Hindlimb muscle (tissue), 1 donor: ENCODE measurements at regions not wholly inside any gene's neighbourhood (a gene's known extent, or its start where the extent isn't known, plus 50 kb on each side); places are given as distances from the start of the nearest gene placed in this dataset.
"Not testable (repeated sequence)": the region's sequence is repeated elsewhere in the genome, so short reads cannot be mapped to it uniquely, and the experiment has no call there.

Experiments
- DNase-seq: peaks from one replicate; pipeline ENCODE4 v3.0.0-alpha.2; 2013

DNA sequence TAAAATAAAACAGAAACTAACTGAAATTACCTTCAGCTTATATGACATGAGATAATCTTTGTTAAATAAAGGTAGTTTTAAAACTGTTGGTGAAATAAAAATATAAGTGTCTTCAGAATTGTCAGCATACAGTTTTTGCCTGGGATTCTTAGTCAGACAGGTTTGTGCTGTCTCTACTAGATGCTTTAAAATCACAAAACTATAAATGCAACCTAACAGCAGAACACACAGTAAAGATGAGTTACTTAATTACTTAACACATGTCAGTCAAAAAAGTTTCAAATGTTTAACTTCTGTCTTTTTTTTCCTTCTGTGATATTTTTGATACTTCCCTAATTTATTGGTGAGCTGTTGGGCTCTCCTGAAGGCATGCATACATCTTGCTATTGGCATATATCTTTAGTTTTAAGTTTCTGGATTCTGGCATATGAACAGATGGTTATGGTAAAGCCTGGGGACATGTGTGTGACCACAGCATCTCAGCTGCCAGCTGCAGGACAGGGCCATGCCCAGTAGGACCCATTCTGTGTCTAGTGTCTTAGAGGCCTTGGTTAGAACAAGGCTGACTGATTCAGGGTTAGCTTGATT is 231.1 kb upstream of the NUDT12 start:
- DNase-seq = no peak

DNA sequence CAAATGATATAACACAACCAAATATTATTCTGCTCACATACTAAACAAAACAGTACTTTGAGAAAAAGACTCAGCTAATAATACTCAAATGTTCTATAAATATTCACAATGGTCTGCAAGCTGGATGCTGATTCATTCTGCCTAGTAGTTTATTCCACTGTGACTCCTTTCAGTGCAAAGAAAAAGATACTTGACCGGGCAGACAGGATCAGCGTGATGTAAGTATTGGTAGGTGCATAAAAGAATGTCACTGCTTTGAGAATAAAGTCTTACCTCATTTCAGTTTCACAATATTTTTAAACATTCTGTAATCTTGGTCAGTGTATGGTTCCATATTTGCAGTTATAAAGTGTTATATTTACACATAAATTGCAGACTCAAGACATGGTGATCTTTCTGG is 223.0 kb upstream of the NUDT12 start:
- DNase-seq = no peak

DNA sequence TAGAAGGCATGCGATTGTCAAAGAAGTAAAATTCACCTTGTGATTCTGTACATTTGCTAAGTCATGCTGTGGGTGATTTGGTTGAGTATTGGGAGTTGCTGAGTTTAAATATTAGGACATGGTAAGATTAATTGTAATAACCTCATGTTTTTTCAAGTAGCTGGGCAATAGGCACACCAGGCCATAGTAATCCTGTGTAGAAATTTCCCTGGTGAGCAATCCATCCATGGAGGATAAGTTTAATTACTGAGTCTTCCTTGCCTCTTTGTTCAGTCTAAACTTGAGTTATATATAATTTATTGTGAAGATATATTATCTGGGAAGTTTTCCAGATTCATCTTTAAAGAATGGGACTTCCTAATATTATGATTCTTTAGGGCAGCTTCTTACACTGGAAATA is 221.1 kb upstream of the NUDT12 start:
- no peak for DNase-seq

GRCh38 chr5:103780794-103781193 is 218.2 kb upstream of the NUDT12 start:
- no peak for DNase-seq

DNA sequence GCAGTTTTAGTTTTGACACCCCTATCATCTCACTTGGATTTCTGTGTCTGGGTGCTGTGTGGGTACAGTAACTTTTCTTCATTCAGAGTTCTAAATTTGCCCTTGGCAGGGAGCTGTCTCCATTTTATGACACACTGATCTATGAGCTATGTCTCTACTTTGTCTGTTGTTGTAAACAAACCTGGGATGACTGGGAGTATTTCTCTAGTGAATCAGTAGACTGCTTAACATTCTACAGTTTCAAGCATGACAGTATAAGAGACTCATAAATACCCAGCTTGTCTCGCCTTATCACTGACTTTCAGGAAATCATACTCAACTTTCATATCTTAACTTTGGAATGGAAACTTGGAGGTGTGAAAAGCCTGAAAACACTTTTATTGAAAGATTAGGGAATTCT is 212.1 kb upstream of the NUDT12 start:
- DNase-seq = no peak

- no peak for DNase-seq
Measured at GRCh38 chr5:103772248-103772647, 209.7 kb upstream of the NUDT12 start.

DNA sequence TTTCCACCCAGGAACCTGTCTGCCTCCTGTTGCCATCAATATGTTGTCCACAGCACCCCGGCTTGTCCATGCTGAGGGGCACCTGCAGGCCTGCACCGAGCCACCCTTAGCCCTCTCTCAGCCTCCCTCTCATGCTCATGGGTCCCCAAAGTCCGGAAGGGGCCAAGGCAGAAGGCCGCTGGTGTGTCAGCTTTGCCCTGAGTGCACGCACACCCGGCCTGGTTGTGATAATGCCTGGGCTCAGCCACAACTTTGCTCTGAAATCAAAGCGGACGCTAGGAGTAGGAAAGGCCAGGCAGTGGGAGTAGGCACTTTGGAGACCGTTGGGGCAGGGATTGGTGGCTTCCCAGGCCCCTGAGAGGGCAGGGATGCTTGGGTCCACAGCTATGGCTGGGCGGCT is 201.8 kb upstream of the NUDT12 start:
- no peak for DNase-seq

DNA sequence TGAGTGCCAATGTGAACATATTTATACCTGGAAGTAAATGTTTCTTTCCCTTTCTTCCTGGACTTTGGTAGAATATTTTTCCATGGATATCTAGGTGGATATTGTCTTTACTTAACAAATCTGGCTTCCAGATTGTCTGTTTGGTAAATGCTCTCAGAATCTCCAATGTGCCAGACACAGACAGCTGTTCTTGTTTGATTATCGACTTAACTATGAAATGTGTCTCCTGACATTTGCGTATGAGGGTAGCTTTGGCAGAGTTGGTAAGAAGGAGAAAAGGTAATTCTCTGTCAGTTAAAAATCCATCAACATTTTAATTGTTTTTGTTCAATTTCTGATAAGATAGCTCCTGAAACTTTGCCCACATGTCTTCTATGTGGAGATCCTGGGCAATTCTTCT is 196.4 kb upstream of the NUDT12 start:
- DNase-seq = no peak

DNA sequence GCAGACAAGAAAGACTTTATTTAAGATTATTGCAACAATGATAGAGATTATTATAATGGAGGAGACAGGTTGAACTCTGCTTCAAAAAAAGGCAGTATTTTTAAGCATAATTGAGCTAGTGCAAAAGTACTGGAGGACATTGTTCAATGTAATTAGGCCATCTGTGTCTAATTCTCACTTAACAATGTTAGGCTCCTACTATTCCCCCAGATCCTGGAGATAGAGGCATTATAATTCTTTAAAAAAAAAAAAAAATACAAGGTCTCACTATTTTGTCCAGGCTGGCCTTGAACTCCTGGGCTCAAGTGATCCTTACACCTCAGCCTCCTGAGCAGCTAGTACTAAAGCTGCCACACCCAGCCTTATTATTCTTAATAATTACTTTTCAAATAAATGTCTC is 193.4 kb upstream of the NUDT12 start:
- no peak for DNase-seq

DNA sequence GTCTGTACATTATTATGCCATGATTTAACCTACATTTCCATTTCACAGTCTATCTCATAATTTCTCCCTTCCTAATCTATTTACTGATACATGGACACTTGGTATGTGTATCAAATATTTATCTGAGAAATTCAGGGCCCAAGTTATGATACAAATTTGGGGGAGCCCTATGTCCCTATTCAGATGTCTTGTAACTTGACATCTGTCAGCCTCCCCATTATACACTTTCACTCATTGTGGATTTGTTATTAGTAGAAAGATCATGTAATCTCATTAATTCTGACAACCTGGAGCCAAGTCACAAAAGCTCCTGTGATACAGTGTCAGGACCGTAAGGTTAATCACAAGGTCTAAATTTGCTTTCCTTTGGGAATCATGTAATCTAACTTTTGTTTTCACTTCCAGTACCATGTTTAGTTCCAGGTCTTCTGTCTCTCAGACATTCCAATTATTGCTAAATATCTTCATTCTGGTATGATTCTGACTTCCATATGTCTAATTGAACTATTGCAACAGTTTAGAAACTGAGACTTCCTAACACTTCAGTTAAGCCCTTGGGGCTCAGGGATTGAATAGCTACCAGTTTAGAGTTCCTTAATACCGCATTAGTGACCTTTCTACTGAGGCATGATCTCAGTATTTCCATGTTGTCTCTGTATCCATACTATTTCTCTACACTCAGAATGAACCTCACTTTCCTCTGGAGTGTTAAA is 182.9 kb upstream of the NUDT12 start:
- no peak for DNase-seq

DNA sequence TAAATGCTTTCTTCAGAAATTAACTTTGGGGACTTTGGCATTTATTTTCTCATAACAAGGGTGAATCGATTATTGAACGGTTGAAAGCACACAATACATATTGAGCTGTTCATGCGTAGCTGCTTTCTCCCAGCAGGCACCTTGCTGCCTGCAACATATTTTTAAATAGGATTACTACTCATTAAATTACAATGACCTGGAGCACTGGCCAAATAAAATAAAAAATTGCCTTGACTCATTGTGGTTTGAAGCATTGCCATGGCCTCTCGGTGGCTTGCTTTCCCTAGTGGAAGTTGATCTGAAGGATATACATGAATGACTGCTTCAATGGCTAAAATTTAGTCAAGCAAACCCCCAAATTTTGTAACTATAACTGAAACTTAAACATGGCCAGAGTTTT is 181.6 kb upstream of the NUDT12 start:
- DNase-seq = no peak

- no peak for DNase-seq
Measured at GRCh38 chr5:103743421-103743820, 180.8 kb upstream of the NUDT12 start.

GRCh38 chr5:103741984-103742383 is 179.4 kb upstream of the NUDT12 start:
- no peak for DNase-seq

DNA sequence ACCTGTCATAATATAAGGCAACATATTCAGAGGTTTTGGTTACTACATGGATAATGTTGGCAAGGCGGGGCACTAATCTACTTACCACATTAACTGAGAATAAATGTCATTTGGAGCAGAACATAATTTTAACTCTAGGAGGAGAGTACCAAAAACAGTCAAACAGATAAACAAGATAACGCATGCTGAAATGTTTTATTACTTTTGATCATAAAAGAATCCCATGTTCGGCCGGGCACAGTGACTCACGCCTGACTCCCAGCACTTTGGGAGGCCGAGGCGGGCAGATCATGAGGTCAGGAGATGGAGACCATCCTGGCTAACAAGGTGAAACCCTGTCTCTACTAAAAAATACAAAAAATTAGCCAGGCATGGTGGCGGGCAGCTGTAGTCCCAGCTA is 173.8 kb upstream of the NUDT12 start:
- DNase-seq = not testable (repeated sequence)

DNA sequence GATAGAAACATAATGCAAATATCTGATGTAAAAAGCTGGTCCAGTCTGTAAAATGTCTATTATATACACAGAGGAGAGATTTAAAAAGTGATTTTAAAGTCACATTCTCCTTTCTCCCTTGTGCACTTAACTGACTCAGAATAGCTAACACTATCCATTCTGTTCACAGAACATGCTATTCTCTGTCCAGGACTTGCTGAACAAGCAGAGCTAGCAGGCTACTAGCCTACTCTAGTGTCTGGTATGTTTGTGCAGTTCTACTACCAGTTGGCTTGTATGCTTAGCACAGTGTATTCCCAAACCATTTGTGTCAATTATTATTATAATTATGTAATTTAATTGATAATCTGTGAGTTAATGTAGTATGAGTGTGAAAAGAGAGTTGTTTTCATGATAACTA is 161.7 kb upstream of the NUDT12 start:
- no peak for DNase-seq

DNA sequence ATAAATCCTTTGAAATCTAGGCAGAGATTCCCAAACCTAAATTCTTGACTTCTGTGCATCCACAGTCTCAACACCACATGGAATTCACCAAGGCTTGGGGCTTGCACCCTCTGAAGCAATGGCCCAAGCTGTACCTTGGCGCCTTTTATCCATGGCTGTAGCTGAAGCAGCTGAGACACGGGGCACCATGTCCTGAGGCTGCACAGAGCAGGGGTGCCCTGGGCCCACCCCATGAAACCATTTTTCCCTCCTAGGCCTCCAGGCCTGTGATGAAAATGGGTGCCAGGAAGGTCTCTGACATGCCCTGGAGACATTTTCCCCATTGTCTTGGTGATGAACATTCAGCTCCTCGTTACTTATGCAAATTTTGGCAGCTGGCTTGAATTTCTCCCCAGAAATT is 158.6 kb upstream of the NUDT12 start:
- DNase-seq = no peak

DNA sequence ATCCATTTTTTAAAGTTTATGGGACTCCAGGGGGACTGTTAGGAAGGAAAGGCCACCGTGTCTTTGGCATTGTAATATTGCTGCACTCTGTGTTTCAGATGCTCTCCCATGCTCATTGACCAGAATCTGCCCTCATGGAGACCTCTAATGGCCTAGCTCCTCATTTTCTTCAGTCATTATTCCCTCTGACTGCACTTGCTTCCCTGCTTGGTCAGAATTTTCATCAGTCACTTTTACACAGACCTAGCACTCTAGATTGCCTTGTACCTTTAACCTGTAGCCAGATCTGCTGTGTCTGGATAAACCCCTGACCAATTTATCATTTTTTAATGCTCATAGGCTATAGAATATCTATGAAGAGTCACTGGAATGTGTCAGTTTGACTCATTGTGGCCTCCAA is 155.5 kb upstream of the NUDT12 start:
- DNase-seq = no peak

DNA sequence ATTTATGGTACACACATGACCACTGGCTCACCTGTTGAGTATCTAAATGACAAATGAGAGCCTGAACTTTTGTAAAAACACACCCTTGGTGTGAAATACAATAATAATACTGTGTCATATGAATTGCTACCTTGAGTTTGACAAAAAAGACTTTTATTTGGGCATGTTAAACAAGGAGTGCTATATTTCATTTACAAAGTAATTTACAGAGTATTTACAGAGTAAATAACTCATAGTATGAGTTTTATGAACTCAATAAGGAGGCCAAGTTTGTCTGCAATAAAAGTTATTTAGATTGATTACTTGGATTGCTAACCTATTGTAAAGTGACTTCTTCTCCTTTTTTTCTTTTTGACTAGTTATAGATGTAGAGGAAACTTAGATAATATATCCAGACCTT is 146.0 kb upstream of the NUDT12 start:
- no peak for DNase-seq

DNA sequence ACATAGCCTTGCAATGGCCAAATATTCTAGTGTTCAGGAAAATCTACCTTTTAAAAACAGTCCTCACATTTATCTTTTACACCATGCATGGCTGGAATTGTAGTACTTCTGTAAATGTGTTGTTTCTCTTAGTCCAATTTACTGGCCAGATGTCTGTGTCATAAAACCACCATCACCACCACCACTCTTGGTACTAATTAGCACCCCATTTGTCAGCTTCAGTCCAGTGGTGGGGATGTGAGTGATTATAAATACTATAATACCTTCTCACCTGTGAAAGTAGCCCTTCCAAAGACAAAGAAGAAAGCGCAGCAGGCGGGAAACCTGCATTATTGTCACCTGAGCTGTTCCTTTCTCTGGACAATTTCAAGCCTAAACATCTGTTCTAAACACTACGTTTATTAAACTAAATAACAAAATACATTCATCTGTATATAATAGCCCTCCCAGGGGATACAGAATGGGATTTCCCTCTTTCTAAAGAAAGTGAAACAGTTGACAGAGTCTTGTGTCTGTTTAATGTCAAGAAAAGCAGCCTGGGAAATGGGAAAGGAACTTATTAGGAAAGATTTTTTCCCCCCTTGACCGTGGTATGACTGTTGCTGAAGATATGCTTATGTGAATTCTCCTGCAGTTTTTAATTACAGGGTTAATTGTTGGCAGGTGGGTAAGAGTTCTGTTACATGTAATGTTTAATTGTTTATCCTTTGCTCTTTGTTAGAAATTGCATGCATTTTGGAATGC is 144.5 kb upstream of the NUDT12 start:
- no peak for DNase-seq

- no peak for DNase-seq
Measured at GRCh38 chr5:103703617-103704016, 141.0 kb upstream of the NUDT12 start.

DNA sequence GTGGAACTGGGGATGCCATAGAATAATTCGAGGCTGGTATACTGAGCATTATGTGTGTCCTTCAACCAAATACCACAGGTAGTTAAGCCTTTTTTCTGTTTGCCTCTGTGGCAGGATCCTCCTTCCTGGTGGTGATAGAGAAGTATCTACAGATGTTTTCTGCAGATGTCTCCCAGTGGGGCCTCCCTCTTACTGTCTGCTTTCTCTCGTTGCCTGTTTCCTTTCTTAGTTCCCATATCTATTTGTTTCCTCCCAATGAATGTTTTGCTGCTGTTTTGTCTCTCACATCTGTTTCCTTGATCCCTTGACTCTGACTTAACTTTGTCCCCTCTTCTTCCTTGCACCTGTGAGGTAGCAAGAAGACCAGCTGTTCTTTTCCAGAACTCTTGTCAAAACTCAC is 130.9 kb upstream of the NUDT12 start:
- no peak for DNase-seq

- no peak for DNase-seq
Measured at GRCh38 chr5:103690676-103691075, 128.1 kb upstream of the NUDT12 start.

DNA sequence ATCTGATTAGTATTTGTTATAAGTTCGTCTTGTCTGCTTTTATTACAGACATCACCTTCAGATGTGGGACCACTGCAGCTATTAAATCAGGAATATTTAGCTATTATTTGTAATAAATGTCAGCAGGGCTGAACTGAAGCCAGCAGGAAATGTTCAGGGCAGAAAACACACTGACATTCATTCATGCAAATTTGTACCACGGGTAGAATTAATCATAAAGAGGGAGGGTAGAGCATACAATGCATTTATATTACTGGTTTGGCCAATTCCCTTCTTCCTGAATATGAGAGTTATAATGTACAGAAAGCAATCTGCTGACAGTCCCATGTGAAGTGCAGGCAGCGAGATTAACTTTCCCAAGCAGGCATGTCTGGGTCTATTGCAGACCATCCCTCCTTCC is 117.3 kb upstream of the NUDT12 start:
- no peak for DNase-seq

DNA sequence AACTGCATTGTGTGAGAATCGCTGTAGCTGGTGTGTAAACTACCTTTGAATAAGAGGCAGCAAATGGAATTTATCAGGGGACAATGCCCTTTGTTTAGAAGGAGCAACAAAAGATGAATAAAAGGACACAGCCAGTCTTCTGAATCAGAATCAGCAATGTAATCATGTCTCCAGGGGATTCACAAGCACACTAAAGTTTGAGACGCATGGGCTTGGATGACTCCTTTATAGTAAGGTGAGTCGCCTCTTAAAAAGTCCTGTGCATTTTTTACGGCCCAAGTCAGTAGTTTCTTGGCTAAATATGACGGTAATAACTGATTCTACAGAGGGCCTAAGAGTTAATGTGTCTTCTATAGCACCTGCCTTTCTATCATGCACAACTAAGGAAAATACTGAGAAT is 113.6 kb upstream of the NUDT12 start:
- DNase-seq = not testable (repeated sequence)
